ENCODE measurements at regions not wholly inside any gene's neighbourhood (a gene's known extent, or its start where the extent isn't known, plus 50 kb on each side); places are given as distances from the start of the nearest gene placed in this dataset.

- Histone ChIP-seq H3K9me3 (ENCODE audit: control insufficient read depth, insufficient read depth, low read length) (no peaks in the 10 kb centered on the region), H3K36me3 (ENCODE audit: control insufficient read depth, insufficient read depth, low read length) (no peaks in the 10 kb centered on the region), H3K27ac (ENCODE audit: low read depth, low read length) (no peak overlapping the region), H3K4me1 (ENCODE audit: control insufficient read depth, insufficient read depth, low read length) (peaks cover 3% of the 10 kb centered on the region), H3K27me3 (ENCODE audit: control insufficient read depth, insufficient read depth, low read length) (no peaks in the 10 kb centered on the region), H3K4me3 (ENCODE audit: low read depth, low read length) (no peak overlapping the region)
- WGBS (ENCODE audit: insufficient coverage), result 92% methylated on average over 1 of the region's 1 CpG
- DNase-seq (ENCODE audit: low read depth in 4 of 6, low spot score in 6 of 6), result no peak
These were observed 109.2 kb downstream of the SH3TC2 start for GRCh38 chr5:148953711-148954110.

Measured in spinal cord (tissue), 9 donors.